ENCODE measurements at regions not wholly inside any gene's neighbourhood (a gene's known extent, or its start where the extent isn't known, plus 50 kb on each side); places are given as distances from the start of the nearest gene placed in this dataset.

- TF ChIP-seq, protein P1, sequence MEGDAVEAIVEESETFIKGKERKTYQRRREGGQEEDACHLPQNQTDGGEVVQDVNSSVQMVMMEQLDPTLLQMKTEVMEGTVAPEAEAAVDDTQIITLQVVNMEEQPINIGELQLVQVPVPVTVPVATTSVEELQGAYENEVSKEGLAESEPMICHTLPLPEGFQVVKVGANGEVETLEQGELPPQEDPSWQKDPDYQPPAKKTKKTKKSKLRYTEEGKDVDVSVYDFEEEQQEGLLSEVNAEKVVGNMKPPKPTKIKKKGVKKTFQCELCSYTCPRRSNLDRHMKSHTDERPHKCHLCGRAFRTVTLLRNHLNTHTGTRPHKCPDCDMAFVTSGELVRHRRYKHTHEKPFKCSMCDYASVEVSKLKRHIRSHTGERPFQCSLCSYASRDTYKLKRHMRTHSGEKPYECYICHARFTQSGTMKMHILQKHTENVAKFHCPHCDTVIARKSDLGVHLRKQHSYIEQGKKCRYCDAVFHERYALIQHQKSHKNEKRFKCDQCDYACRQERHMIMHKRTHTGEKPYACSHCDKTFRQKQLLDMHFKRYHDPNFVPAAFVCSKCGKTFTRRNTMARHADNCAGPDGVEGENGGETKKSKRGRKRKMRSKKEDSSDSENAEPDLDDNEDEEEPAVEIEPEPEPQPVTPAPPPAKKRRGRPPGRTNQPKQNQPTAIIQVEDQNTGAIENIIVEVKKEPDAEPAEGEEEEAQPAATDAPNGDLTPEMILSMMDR (IDR thresholded peaks at IDR 0.05): no peak
- TF ChIP-seq POLR2A (IDR thresholded peaks at IDR 0.05): no peak
- Histone ChIP-seq H3K9me3 (no peaks in the 10 kb centered on the region), H3K27me3 (peaks cover 0 to 89% (median 0%) of the 10 kb centered on the region in 4 donors), H3K4me1 (no peaks in the 10 kb centered on the region), H3K4me3 (no peak overlapping the region), H3K27ac (no peak overlapping the region), H3K36me3 (no peaks in the 10 kb centered on the region)
- WGBS, 2 donors: 16 to 18% methylated on average over 4 to 6 of the region's 6 CpGs
- intact Hi-C loops (cut with DNase I): no loop called here
- DNase-seq: no peak
Measured at GRCh38 chr1:36673202-36673601, 190.5 kb upstream of the CSF3R start.

DNA sequence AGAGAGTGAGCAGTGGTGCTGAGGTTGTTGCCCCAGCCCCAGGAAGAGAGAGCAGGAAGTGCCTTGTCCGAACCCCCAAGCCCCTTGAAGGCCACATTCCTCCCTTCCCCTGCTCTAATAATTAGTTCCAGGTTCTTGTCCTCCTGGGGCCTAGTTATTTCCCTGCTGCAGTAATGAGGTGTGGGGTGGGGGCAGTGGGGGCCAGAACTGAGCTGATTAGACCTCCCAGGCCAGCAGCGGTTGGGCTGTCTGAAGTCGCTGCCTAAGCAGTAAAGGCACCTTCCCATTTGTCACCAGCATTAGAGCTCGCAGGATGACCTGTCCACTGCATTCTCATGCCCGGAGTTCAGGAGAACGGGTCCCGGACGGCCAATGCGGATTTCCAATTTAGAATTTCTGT, 186.5 kb upstream of the CSF3R start:
- Histone ChIP-seq H3K36me3 (no peaks in the 10 kb centered on the region), H3K27me3 (peaks cover 0 to 97% (median 0%) of the 10 kb centered on the region in 4 donors), H3K4me3 (no peak overlapping the region), H3K4me1 (no peaks in the 10 kb centered on the region), H3K9me3 (no peaks in the 10 kb centered on the region), H3K27ac (no peak overlapping the region)
- no peak for DNase-seq
- 53 to 64% methylated on average over 8 to 9 of the region's 9 CpGs for WGBS, 2 donors
- intact Hi-C loops (cut with DNase I): no loop called here
- TF ChIP-seq POLR2A (IDR thresholded peaks at IDR 0.05): no peak
- TF ChIP-seq, protein P1 (IDR thresholded peaks at IDR 0.05): no peak

GRCh38 chr1:36667836-36668235, 185.1 kb upstream of the CSF3R start:
- Histone ChIP-seq H3K4me1 (no peaks in the 10 kb centered on the region), H3K9me3 (no peaks in the 10 kb centered on the region), H3K36me3 (no peaks in the 10 kb centered on the region), H3K27ac (no peak overlapping the region), H3K27me3 (peaks cover 0 to 84% (median 0%) of the 10 kb centered on the region in 4 donors), H3K4me3 (no peak overlapping the region)
- 29 to 36% methylated on average over 4 of the region's 4 CpGs for WGBS, 2 donors
- no peak for DNase-seq
- intact Hi-C loops (cut with DNase I): no loop called here
- TF ChIP-seq, protein P1 (IDR thresholded peaks at IDR 0.05): no peak
- no peak for TF ChIP-seq POLR2A (IDR thresholded peaks at IDR 0.05)

GRCh38 chr1:36667256-36667655, 184.5 kb upstream of the CSF3R start:
- intact Hi-C loops (cut with DNase I): no loop called here
- no peak for DNase-seq

GRCh38 chr1:36665478-36666080, 182.9 kb upstream of the CSF3R start:
- intact Hi-C loops (cut with DNase I): no loop called here
- TF ChIP-seq POLR2A (IDR thresholded peaks at IDR 0.05): no peak
- TF ChIP-seq, protein P1 (IDR thresholded peaks at IDR 0.05): no peak
- Histone ChIP-seq H3K27ac (no peak overlapping the region), H3K9me3 (no peaks in the 10 kb centered on the region), H3K27me3 (peaks cover 0 to 82% (median 0%) of the 10 kb centered on the region in 4 donors), H3K4me3 (no peak overlapping the region), H3K36me3 (no peaks in the 10 kb centered on the region), H3K4me1 (no peaks in the 10 kb centered on the region)
- 69 to 73% methylated on average over 5 to 9 of the region's 9 CpGs for WGBS, 2 donors
- DNase-seq: no peak

More at GRCh38 chr1:36667256-36667655, 184.5 kb upstream of the CSF3R start:
- no peaks in the 10 kb centered on the region for H3K36me3 ChIP-seq
- peaks cover 0 to 83% (median 0%) of the 10 kb centered on the region in 4 donors for H3K27me3 ChIP-seq
- WGBS, 2 donors: 48 to 49% methylated on average over 3 of the region's 3 CpGs
- H3K9me3 ChIP-seq: no peaks in the 10 kb centered on the region
- no peaks in the 10 kb centered on the region for H3K4me1 ChIP-seq
- H3K4me3 ChIP-seq: no peak overlapping the region
- no peak overlapping the region for H3K27ac ChIP-seq
- TF ChIP-seq, protein P1 (IDR thresholded peaks at IDR 0.05): no peak
- TF ChIP-seq POLR2A (IDR thresholded peaks at IDR 0.05): no peak

All from esophagus squamous epithelium (tissue), 5 donors.